ENCODE measurements at regions not wholly inside any gene's neighbourhood (a gene's known extent, or its start where the extent isn't known, plus 50 kb on each side); places are given as distances from the start of the nearest gene placed in this dataset.
"Not testable (repeated sequence)": the region's sequence is repeated elsewhere in the genome, so short reads cannot be mapped to it uniquely, and the experiment has no call there.

DNA sequence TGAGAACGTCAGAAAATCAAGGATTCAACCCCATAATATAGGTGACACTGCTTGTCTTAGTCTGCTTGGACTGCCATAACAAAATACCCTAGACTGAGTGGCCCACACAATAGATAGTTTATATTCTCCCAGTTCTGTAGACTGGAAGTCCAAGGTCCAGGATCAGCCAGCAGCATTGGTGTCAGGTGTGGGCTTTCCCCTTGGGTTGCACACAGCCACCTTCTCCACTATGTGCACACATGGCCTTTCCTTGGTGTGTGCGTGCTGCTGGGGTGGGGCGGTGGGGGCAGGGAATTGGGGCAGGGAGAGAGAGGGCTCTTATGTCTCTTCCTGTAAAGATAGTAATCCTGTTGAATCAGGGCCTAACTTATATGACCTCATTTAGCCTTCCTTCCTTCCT lies 106.4 kb downstream of the SLC25A47 start:
- Histone ChIP-seq H3K4me2 (ENCODE audit: extremely low read depth, insufficient read depth, low read length) (no peak overlapping the region), H3K9ac (ENCODE audit: insufficient read depth, low read length) (no peak overlapping the region), H3K36me3 (ENCODE audit: control insufficient read depth, insufficient read depth, low read length) (peaks cover 1% of the 10 kb centered on the region), H3K4me1 (ENCODE audit: control insufficient read depth, extremely low read depth, insufficient read depth, low read length) (no peaks in the 10 kb centered on the region), H4K20me1 (ENCODE audit: control insufficient read depth, extremely low read depth, insufficient read depth, low read length) (no peaks in the 10 kb centered on the region), H2AFZ (ENCODE audit: low read length) (no peak overlapping the region), H3K27ac (ENCODE audit: insufficient read depth, low read length) (no peak overlapping the region), H3K4me3 (replicated peaks in 1 of 4; ENCODE audit: control extremely low read depth in 1 of 4, insufficient read depth in 1 of 4, low read depth in 3 of 4, low read length in 4 of 4) (no peak overlapping the region), H3K79me2 (ENCODE audit: control insufficient read depth, insufficient read depth, low read length) (no peaks in the 10 kb centered on the region), H3K27me3 (ENCODE audit: control insufficient read depth, insufficient read depth, low read length) (no peaks in the 10 kb centered on the region), H3K9me3 (ENCODE audit: control insufficient read depth, insufficient read depth, low read depth, low read length) (no peaks in the 10 kb centered on the region)
- DNase-seq (ENCODE audit: low read depth in 2 of 2): no peak
- TF ChIP-seq, protein P1, sequence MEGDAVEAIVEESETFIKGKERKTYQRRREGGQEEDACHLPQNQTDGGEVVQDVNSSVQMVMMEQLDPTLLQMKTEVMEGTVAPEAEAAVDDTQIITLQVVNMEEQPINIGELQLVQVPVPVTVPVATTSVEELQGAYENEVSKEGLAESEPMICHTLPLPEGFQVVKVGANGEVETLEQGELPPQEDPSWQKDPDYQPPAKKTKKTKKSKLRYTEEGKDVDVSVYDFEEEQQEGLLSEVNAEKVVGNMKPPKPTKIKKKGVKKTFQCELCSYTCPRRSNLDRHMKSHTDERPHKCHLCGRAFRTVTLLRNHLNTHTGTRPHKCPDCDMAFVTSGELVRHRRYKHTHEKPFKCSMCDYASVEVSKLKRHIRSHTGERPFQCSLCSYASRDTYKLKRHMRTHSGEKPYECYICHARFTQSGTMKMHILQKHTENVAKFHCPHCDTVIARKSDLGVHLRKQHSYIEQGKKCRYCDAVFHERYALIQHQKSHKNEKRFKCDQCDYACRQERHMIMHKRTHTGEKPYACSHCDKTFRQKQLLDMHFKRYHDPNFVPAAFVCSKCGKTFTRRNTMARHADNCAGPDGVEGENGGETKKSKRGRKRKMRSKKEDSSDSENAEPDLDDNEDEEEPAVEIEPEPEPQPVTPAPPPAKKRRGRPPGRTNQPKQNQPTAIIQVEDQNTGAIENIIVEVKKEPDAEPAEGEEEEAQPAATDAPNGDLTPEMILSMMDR (conservative IDR thresholded peaks at IDR 0.05 in 1 of 2, IDR thresholded peaks at IDR 0.05 in 1 of 2; ENCODE audit: low read depth in 1 of 2, low read length in 2 of 2): no peak
- no peak for TF ChIP-seq EZH2 (IDR thresholded peaks at IDR 0.05; ENCODE audit: low read length, missing control alignments)

DNA sequence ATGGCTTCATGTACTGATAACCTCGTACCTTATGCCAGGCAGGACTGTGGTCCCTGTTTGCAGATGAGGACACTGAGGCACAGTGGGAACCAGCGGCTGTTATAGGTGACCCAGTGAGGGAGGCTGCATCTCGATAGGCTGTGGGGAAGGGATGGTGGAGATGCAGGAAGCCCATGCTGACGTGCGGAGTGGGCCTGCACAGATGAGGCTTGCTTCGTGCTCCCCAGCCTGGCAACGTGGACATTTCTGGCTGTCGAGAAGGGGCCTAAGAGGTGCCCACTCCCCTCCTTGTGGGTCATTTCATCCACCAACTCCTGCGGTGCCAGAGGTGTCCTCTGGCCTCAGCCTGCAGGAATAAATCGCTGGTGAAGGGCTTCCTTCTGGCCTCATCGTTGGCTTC lies 107.4 kb downstream of the SLC25A47 start:
- no peaks in the 10 kb centered on the region for H3K9me3 ChIP-seq (ENCODE audit: control insufficient read depth, insufficient read depth, low read depth, low read length)
- H3K4me1 ChIP-seq (ENCODE audit: control insufficient read depth, extremely low read depth, insufficient read depth, low read length): no peaks in the 10 kb centered on the region
- no peak for DNase-seq (ENCODE audit: low read depth in 2 of 2)
- no peak overlapping the region for H3K27ac ChIP-seq (ENCODE audit: insufficient read depth, low read length)
- no peak overlapping the region for H3K4me2 ChIP-seq (ENCODE audit: extremely low read depth, insufficient read depth, low read length)
- H3K27me3 ChIP-seq (ENCODE audit: control insufficient read depth, insufficient read depth, low read length): no peaks in the 10 kb centered on the region
- no peaks in the 10 kb centered on the region for H4K20me1 ChIP-seq (ENCODE audit: control insufficient read depth, extremely low read depth, insufficient read depth, low read length)
- H3K79me2 ChIP-seq (ENCODE audit: control insufficient read depth, insufficient read depth, low read length): no peaks in the 10 kb centered on the region
- H3K36me3 ChIP-seq (ENCODE audit: control insufficient read depth, insufficient read depth, low read length): peaks cover 1% of the 10 kb centered on the region
- H2AFZ ChIP-seq (ENCODE audit: low read length): no peak overlapping the region
- TF ChIP-seq, protein P1 (conservative IDR thresholded peaks at IDR 0.05 in 1 of 2, IDR thresholded peaks at IDR 0.05 in 1 of 2; ENCODE audit: low read depth in 1 of 2, low read length in 2 of 2): no peak
- TF ChIP-seq EZH2 (IDR thresholded peaks at IDR 0.05; ENCODE audit: low read length, missing control alignments): no peak
- H3K9ac ChIP-seq (ENCODE audit: insufficient read depth, low read length): no peak overlapping the region
- no peak overlapping the region for H3K4me3 ChIP-seq (replicated peaks in 1 of 4; ENCODE audit: control extremely low read depth in 1 of 4, insufficient read depth in 1 of 4, low read depth in 3 of 4, low read length in 4 of 4)

DNA sequence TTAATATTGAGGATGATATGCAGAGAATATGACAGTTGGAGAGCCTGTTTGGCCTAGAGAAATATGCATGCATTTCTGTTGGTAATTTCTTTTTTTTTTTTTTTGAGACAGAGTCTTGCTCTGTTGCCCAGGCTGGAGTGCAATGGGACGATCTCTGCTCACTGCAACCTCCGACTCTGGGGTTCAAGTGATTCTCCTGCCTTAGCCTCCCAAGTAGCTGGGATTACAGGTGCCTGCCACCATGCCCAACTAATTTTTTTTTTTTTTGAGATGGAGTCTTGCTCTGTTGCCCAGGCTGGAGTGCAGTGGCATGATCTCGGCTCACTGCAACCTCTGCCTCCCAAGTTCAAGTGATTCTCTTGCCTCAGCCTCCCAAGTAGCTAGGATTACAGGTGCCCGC lies 108.3 kb downstream of the SLC25A47 start:
- not testable (repeated sequence) for H4K20me1 ChIP-seq (ENCODE audit: control insufficient read depth, extremely low read depth, insufficient read depth, low read length); H3K27ac ChIP-seq (ENCODE audit: insufficient read depth, low read length); DNase-seq (ENCODE audit: low read depth in 2 of 2); H3K79me2 ChIP-seq (ENCODE audit: control insufficient read depth, insufficient read depth, low read length); H3K9ac ChIP-seq (ENCODE audit: insufficient read depth, low read length); H3K4me3 ChIP-seq (replicated peaks in 1 of 4; ENCODE audit: control extremely low read depth in 1 of 4, insufficient read depth in 1 of 4, low read depth in 3 of 4, low read length in 4 of 4); H3K36me3 ChIP-seq (ENCODE audit: control insufficient read depth, insufficient read depth, low read length); H3K9me3 ChIP-seq (ENCODE audit: control insufficient read depth, insufficient read depth, low read depth, low read length); H2AFZ ChIP-seq (ENCODE audit: low read length); H3K4me1 ChIP-seq (ENCODE audit: control insufficient read depth, extremely low read depth, insufficient read depth, low read length); H3K27me3 ChIP-seq (ENCODE audit: control insufficient read depth, insufficient read depth, low read length); H3K4me2 ChIP-seq (ENCODE audit: extremely low read depth, insufficient read depth, low read length)

Data from fibroblast of lung (primary cell).